GM18498 (cell line): ENCODE measurements at regions not wholly inside any gene's neighbourhood (a gene's known extent, or its start where the extent isn't known, plus 50 kb on each side); places are given as distances from the start of the nearest gene placed in this dataset.
"Not testable (repeated sequence)": the region's sequence is repeated elsewhere in the genome, so short reads cannot be mapped to it uniquely, and the experiment has no call there.

Experiments
- ATAC-seq: cut with Tn5 transposase; IDR thresholded peaks from one replicate; pipeline ENCODE4 v1.9.1; 2021; ENCODE audit warnings: mild to moderate bottlenecking, moderate library complexity; ENCODE audit not compliant: unreplicated experiment

DNA sequence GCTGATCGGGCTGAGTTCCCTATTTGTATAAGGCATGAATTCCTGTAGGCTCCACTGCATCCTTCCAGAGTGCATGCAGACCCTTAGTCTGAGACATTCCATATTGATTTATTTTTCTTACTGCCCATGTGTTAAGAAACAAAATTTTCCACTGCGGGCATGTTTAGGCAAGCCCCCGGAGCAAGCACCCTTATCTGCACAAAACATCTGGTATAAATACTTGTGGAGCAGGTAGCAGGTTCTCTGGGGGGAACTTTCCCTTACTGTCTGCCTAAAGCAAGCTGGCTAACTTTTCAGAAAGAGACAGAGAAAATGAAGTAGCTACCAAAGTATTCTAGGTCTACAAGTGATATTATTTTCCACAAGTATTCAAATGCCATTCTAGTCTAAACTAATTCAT is 1338.5 kb upstream of the PCDH10 start:
- not testable (repeated sequence) for ATAC-seq
